ENCODE measurements at regions not wholly inside any gene's neighbourhood (a gene's known extent, or its start where the extent isn't known, plus 50 kb on each side); places are given as distances from the start of the nearest gene placed in this dataset.

DNA sequence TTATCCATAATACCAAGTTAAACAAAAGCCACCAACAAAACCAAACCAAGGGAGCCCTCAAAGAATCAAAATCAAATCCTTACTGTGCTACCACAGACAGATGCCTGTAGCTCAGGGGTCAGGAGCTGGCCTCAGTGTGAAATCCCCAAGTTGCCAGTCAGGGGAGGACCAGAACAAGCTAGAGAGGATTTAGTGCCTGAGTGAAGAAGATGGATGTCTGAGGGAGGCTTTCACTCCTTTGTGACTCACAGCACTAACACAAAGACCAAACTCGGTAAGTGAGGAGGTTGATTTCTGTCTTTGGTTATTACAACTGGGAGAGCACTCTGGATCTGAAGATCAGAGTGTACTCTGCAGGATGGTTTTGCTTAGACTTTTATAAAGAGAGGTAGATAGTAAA, 189.9 kb upstream of the ZNF184 start:
- TF ChIP-seq, protein P1, sequence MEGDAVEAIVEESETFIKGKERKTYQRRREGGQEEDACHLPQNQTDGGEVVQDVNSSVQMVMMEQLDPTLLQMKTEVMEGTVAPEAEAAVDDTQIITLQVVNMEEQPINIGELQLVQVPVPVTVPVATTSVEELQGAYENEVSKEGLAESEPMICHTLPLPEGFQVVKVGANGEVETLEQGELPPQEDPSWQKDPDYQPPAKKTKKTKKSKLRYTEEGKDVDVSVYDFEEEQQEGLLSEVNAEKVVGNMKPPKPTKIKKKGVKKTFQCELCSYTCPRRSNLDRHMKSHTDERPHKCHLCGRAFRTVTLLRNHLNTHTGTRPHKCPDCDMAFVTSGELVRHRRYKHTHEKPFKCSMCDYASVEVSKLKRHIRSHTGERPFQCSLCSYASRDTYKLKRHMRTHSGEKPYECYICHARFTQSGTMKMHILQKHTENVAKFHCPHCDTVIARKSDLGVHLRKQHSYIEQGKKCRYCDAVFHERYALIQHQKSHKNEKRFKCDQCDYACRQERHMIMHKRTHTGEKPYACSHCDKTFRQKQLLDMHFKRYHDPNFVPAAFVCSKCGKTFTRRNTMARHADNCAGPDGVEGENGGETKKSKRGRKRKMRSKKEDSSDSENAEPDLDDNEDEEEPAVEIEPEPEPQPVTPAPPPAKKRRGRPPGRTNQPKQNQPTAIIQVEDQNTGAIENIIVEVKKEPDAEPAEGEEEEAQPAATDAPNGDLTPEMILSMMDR (conservative IDR thresholded peaks at IDR 0.05; ENCODE audit: low read depth in 2 of 2), result no peak
- TF ChIP-seq EZH2 (IDR thresholded peaks at IDR 0.05; ENCODE audit: low read depth, unreplicated experiment) (no peak), EZH2phosphoT487 (IDR thresholded peaks at IDR 0.05; ENCODE audit: unreplicated experiment) (no peak), POLR2AphosphoS5 (IDR thresholded peaks at IDR 0.05; ENCODE audit: low read depth) (no peak)
- TF ChIP-seq, protein P2, sequence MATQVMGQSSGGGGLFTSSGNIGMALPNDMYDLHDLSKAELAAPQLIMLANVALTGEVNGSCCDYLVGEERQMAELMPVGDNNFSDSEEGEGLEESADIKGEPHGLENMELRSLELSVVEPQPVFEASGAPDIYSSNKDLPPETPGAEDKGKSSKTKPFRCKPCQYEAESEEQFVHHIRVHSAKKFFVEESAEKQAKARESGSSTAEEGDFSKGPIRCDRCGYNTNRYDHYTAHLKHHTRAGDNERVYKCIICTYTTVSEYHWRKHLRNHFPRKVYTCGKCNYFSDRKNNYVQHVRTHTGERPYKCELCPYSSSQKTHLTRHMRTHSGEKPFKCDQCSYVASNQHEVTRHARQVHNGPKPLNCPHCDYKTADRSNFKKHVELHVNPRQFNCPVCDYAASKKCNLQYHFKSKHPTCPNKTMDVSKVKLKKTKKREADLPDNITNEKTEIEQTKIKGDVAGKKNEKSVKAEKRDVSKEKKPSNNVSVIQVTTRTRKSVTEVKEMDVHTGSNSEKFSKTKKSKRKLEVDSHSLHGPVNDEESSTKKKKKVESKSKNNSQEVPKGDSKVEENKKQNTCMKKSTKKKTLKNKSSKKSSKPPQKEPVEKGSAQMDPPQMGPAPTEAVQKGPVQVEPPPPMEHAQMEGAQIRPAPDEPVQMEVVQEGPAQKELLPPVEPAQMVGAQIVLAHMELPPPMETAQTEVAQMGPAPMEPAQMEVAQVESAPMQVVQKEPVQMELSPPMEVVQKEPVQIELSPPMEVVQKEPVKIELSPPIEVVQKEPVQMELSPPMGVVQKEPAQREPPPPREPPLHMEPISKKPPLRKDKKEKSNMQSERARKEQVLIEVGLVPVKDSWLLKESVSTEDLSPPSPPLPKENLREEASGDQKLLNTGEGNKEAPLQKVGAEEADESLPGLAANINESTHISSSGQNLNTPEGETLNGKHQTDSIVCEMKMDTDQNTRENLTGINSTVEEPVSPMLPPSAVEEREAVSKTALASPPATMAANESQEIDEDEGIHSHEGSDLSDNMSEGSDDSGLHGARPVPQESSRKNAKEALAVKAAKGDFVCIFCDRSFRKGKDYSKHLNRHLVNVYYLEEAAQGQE (IDR thresholded peaks at IDR 0.05; ENCODE audit: unreplicated experiment), result no peak
